ENCODE measurements at regions not wholly inside any gene's neighbourhood (a gene's known extent, or its start where the extent isn't known, plus 50 kb on each side); places are given as distances from the start of the nearest gene placed in this dataset.
"Not testable (repeated sequence)": the region's sequence is repeated elsewhere in the genome, so short reads cannot be mapped to it uniquely, and the experiment has no call there.

DNA sequence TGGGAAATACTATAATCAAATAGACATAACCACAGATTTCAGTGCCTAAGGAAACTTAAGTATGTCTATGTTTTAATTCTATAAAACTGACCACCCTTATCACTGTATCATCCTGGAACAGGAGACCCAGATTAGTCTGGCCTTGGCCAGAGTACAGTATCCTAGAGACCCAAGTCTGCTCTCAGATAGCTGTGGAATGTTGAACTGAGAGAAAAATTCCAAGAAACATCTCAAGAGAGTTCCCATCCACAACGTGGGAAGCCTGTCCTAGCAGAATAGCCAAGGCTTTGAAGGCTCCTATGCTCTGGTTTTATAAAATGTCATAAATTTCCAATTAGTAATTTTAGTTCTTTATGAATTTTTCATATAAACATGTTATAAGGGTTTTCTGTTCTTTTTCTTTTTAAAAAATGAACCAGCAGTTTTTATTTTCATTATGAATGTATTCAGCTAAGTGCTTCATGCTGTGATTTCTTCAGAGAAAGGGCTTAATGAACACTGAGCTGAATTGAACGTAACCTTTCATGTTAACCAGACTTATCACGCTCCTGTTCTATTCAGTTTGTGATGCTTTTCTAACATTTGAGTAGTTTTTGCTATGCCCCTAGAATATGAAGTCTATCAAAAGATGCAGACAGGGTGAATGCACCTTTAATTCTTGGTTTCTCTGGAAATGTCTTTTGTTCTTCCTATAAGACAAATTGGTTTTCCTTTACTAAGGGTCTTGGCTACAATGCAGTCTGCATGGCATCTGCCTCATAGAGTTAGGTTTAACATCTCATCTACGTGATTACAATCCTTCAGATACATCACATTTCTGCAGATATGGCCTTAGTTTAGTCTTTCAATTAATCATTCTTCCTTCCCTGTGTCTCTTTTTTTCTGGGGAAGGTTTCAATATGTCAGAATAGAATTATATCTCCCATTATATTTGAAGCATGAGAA, 230.8 kb downstream of the CYLC2 start:
- H3K27ac ChIP-seq (ENCODE audit: low read depth, low read length), result no peak overlapping the region
- ChIA-PET CTCF (no interaction called here), POLR2A (no interaction called here)
- intact Hi-C loops (cut with micrococcal nuclease), result no loop called here
- Mint-ChIP-seq H3K9me3 (peaks cover 0 to 10% (median 0%) of the 10 kb centered on the region in 11 donors), H3K36me3 (no peaks in the 10 kb centered on the region), H3K4me3 (no peak overlapping the region), H3K27me3 (no peaks in the 10 kb centered on the region), H3K27ac (no peak overlapping the region), H3K4me1 (no peaks in the 10 kb centered on the region)
- no peak for ATAC-seq
- H3K36me3 ChIP-seq (ENCODE audit: control insufficient read depth in 2 of 3, insufficient read depth in 3 of 3, low read length in 3 of 3), result no peaks in the 10 kb centered on the region
- no peaks in the 10 kb centered on the region for H3K27me3 ChIP-seq (ENCODE audit: control insufficient read depth in 2 of 2, insufficient read depth in 2 of 2, low read length in 2 of 2)
- no peaks in the 10 kb centered on the region for H3K4me1 ChIP-seq (ENCODE audit: control insufficient read depth in 2 of 2, insufficient read depth in 2 of 2, low read length in 2 of 2)
- H3K4me3 ChIP-seq (ENCODE audit: low read length), result no peak overlapping the region
- no peak for DNase-seq
- H3K9me3 ChIP-seq (ENCODE audit: control insufficient read depth in 2 of 3, low read length in 3 of 3), result no peaks in the 10 kb centered on the region

DNA sequence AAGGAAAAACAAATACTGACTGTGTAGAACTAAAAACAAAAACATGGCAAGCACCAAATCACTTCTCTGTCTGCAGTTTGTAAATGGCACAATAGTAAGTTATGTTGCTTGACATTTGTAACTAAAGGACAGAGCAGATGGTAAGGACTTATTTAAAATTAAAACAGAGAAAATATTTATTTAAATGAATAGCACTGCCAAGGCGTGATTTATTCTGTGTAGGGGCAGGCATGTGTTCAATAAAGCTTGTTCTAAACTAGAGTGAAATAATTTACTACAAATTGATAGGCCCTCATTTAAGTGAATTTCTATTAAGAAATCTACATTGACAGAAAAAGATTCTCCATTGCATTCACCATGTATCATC, 231.5 kb downstream of the CYLC2 start:
- Mint-ChIP-seq H3K27ac (no peak overlapping the region), H3K9me3 (peaks cover 0 to 8% (median 0%) of the 10 kb centered on the region in 11 donors), H3K27me3 (no peaks in the 10 kb centered on the region), H3K36me3 (no peaks in the 10 kb centered on the region), H3K4me3 (no peak overlapping the region), H3K4me1 (no peaks in the 10 kb centered on the region)
- no peak for ATAC-seq
- intact Hi-C loops (cut with micrococcal nuclease), result no loop called here
- H3K9me3 ChIP-seq (ENCODE audit: control insufficient read depth in 2 of 3, low read length in 3 of 3), result no peaks in the 10 kb centered on the region
- POLR2A ChIA-PET, result no interaction called here
- no peaks in the 10 kb centered on the region for H3K4me1 ChIP-seq (ENCODE audit: control insufficient read depth in 2 of 2, insufficient read depth in 2 of 2, low read length in 2 of 2)
- no peak overlapping the region for H3K27ac ChIP-seq (ENCODE audit: low read depth, low read length)
- CTCF ChIA-PET, result no interaction called here
- no peak overlapping the region for H3K4me3 ChIP-seq (ENCODE audit: low read length)
- no peaks in the 10 kb centered on the region for H3K27me3 ChIP-seq (ENCODE audit: control insufficient read depth in 2 of 2, insufficient read depth in 2 of 2, low read length in 2 of 2)
- DNase-seq, result no peak
- H3K36me3 ChIP-seq (ENCODE audit: control insufficient read depth in 2 of 3, insufficient read depth in 3 of 3, low read length in 3 of 3), result no peaks in the 10 kb centered on the region

DNA sequence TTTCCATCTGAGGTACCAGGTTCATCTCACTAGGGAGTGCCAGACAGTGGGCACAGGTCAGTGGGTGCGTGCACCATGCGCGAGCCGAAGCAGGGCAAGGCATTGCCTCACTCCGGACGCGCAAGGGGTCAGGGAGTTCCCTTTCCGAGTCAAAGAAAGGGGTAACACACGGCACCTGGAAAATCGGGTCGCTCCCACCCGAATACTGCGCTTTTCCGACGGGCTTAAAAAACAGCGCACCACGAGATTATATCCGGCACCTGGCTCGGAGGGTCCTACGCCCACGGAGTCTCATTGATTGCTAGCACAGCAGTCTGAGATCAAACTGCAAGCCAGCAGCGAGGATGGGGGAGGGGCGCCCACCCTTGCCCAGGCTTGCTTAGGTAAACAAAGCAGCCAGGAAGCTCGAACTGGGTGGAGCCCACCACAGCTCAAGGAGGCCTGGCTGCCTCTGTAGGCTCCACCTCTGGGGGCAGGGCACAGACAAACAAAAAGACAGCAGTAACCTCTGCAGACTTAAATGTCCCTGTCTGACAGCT, 242.5 kb downstream of the CYLC2 start:
- H3K36me3 Mint-ChIP-seq; H3K27ac Mint-ChIP-seq; H3K27me3 ChIP-seq (ENCODE audit: control insufficient read depth in 2 of 2, insufficient read depth in 2 of 2, low read length in 2 of 2); H3K27me3 Mint-ChIP-seq; H3K36me3 ChIP-seq (ENCODE audit: control insufficient read depth in 2 of 3, insufficient read depth in 3 of 3, low read length in 3 of 3); H3K4me1 ChIP-seq (ENCODE audit: control insufficient read depth in 2 of 2, insufficient read depth in 2 of 2, low read length in 2 of 2); CTCF ChIA-PET; H3K4me3 Mint-ChIP-seq; H3K27ac ChIP-seq (ENCODE audit: low read depth, low read length); DNase-seq; H3K4me1 Mint-ChIP-seq; H3K4me3 ChIP-seq (ENCODE audit: low read length); POLR2A ChIA-PET; H3K9me3 ChIP-seq (ENCODE audit: control insufficient read depth in 2 of 3, low read length in 3 of 3); ATAC-seq; intact Hi-C loops (cut with micrococcal nuclease): not testable (repeated sequence)
- H3K9me3 Mint-ChIP-seq, result peaks cover 0 to 17% (median 6%) of the 10 kb centered on the region in 11 donors

DNA sequence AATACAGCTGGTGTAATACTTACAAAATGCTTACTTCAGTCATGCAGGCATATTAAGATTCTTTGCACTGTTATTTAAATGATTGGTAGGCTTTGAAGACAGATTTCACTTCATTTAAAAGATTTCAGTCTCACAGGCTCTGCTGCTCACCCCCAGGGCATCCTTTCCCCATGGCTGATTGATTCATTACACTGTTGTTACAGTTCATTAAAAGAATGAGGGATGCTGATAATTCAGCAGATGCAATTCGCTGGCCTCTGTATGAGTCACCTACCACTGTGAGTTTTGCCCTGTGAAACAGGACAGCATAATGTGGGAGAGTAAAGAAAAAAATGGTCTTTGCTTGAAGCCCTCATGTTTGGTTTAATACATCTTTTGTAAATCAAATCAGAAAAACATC, 246.9 kb downstream of the CYLC2 start:
- Mint-ChIP-seq H3K27me3 (no peaks in the 10 kb centered on the region), H3K27ac (no peak overlapping the region), H3K36me3 (no peaks in the 10 kb centered on the region), H3K4me1 (no peaks in the 10 kb centered on the region), H3K4me3 (no peak overlapping the region), H3K9me3 (peaks cover 0 to 8% (median 3%) of the 10 kb centered on the region in 11 donors)
- Histone ChIP-seq H3K27me3 (ENCODE audit: control insufficient read depth in 2 of 2, insufficient read depth in 2 of 2, low read length in 2 of 2) (no peaks in the 10 kb centered on the region), H3K4me3 (ENCODE audit: low read length) (no peak overlapping the region), H3K36me3 (ENCODE audit: control insufficient read depth in 2 of 3, insufficient read depth in 3 of 3, low read length in 3 of 3) (no peaks in the 10 kb centered on the region), H3K9me3 (ENCODE audit: control insufficient read depth in 2 of 3, low read length in 3 of 3) (no peaks in the 10 kb centered on the region), H3K4me1 (ENCODE audit: control insufficient read depth in 2 of 2, insufficient read depth in 2 of 2, low read length in 2 of 2) (no peaks in the 10 kb centered on the region), H3K27ac (ENCODE audit: low read depth, low read length) (no peak overlapping the region)
- no peak for DNase-seq
- CTCF ChIA-PET, result no interaction called here
- intact Hi-C loops (cut with micrococcal nuclease), result no loop called here
- POLR2A ChIA-PET, result no interaction called here
- ATAC-seq, result no peak

DNA sequence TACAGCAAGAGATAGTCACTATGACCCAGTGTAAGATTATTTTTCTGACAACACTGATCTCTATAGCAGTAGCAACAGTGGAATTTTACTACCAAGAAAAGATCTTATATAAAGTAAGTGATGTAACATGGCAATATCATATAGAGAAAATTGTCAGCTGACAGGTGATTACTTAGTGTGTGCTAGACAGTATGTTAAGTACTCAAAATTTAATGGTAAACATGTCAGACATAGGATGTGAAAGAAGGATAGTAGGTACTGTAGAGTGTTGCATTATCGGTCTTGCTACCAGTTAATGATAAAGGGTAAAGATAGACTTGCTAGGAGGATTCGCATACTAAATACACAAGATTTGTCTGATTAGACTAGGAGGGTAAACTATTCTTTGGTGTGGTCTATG, 247.4 kb downstream of the CYLC2 start:
- ATAC-seq (no peak), DNase-seq (no peak)
- Mint-ChIP-seq H3K27ac (no peak overlapping the region), H3K36me3 (no peaks in the 10 kb centered on the region), H3K4me1 (no peaks in the 10 kb centered on the region), H3K27me3 (no peaks in the 10 kb centered on the region), H3K4me3 (no peak overlapping the region), H3K9me3 (peaks cover 0 to 6% (median 0%) of the 10 kb centered on the region in 11 donors)
- CTCF ChIA-PET, result no interaction called here
- Histone ChIP-seq H3K27ac (ENCODE audit: low read depth, low read length) (no peak overlapping the region), H3K27me3 (ENCODE audit: control insufficient read depth in 2 of 2, insufficient read depth in 2 of 2, low read length in 2 of 2) (no peaks in the 10 kb centered on the region), H3K4me1 (ENCODE audit: control insufficient read depth in 2 of 2, insufficient read depth in 2 of 2, low read length in 2 of 2) (no peaks in the 10 kb centered on the region), H3K36me3 (ENCODE audit: control insufficient read depth in 2 of 3, insufficient read depth in 3 of 3, low read length in 3 of 3) (no peaks in the 10 kb centered on the region), H3K4me3 (ENCODE audit: low read length) (no peak overlapping the region), H3K9me3 (ENCODE audit: control insufficient read depth in 2 of 3, low read length in 3 of 3) (no peaks in the 10 kb centered on the region)
- intact Hi-C loops (cut with micrococcal nuclease), result no loop called here
- POLR2A ChIA-PET, result no interaction called here

DNA sequence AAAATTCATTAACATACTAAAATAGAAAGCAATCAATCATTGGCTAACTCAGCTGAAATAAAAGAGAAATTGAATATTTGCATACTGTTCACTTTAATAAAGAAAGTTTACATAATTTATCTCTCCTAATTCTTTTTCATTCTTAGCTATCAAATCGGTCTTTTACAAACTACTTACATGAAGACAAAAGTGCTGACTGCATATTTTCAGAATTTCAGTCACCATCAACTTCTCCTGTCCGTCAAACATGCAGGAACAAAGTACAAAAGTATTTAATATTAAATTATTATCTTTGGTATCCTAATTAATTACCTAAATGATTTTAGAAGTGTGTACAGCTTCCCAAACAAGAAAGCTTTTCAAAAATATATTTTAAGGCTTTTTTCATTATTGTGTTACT, 248.4 kb downstream of the CYLC2 start:
- no peak overlapping the region for H3K4me3 ChIP-seq (ENCODE audit: low read length)
- H3K36me3 ChIP-seq (ENCODE audit: control insufficient read depth in 2 of 3, insufficient read depth in 3 of 3, low read length in 3 of 3), result no peaks in the 10 kb centered on the region
- DNase-seq, result no peak
- no peak overlapping the region for H3K27ac ChIP-seq (ENCODE audit: low read depth, low read length)
- Mint-ChIP-seq H3K4me1 (no peaks in the 10 kb centered on the region), H3K27ac (no peak overlapping the region), H3K36me3 (no peaks in the 10 kb centered on the region), H3K27me3 (no peaks in the 10 kb centered on the region), H3K9me3 (peaks cover 0 to 6% (median 0%) of the 10 kb centered on the region in 11 donors), H3K4me3 (no peak overlapping the region)
- intact Hi-C loops (cut with micrococcal nuclease), result no loop called here
- H3K4me1 ChIP-seq (ENCODE audit: control insufficient read depth in 2 of 2, insufficient read depth in 2 of 2, low read length in 2 of 2), result no peaks in the 10 kb centered on the region
- ChIA-PET CTCF (no interaction called here), POLR2A (no interaction called here)
- no peak for ATAC-seq
- H3K9me3 ChIP-seq (ENCODE audit: control insufficient read depth in 2 of 3, low read length in 3 of 3), result no peaks in the 10 kb centered on the region
- no peaks in the 10 kb centered on the region for H3K27me3 ChIP-seq (ENCODE audit: control insufficient read depth in 2 of 2, insufficient read depth in 2 of 2, low read length in 2 of 2)

DNA sequence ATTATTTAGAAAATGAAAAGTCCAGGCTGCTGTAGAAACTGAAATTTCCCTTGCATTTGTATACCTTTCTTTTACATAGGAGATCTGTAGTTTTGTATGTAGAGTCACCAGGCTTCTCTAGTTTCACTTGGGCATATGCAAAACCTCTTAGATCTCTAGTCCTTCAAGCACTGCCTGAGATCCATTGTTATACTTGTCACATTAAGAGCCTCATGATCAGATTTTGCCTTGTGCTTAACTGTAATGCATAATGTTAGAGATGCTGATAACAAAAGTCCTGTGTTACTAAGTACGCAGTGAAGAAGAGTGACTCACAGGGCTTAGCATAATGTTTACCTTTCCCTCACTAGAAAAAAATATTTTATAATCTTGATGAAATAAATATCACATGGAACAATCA, 250.2 kb downstream of the CYLC2 start:
- H3K27me3 ChIP-seq (ENCODE audit: control insufficient read depth in 2 of 2, insufficient read depth in 2 of 2, low read length in 2 of 2), result no peaks in the 10 kb centered on the region
- DNase-seq (no peak), ATAC-seq (no peak)
- no peaks in the 10 kb centered on the region for H3K36me3 ChIP-seq (ENCODE audit: control insufficient read depth in 2 of 3, insufficient read depth in 3 of 3, low read length in 3 of 3)
- H3K4me3 Mint-ChIP-seq, result no peak overlapping the region
- H3K4me1 ChIP-seq (ENCODE audit: control insufficient read depth in 2 of 2, insufficient read depth in 2 of 2, low read length in 2 of 2), result no peaks in the 10 kb centered on the region
- H3K27me3 Mint-ChIP-seq, result no peaks in the 10 kb centered on the region
- no peaks in the 10 kb centered on the region for H3K36me3 Mint-ChIP-seq
- intact Hi-C loops (cut with micrococcal nuclease), result no loop called here
- CTCF ChIA-PET, result no interaction called here
- H3K27ac ChIP-seq (ENCODE audit: low read depth, low read length), result no peak overlapping the region
- no peaks in the 10 kb centered on the region for H3K4me1 Mint-ChIP-seq
- no peak overlapping the region for H3K4me3 ChIP-seq (ENCODE audit: low read length)
- H3K9me3 ChIP-seq (ENCODE audit: control insufficient read depth in 2 of 3, low read length in 3 of 3), result no peaks in the 10 kb centered on the region
- H3K9me3 Mint-ChIP-seq, result peaks cover 0 to 6% (median 0%) of the 10 kb centered on the region in 11 donors
- no peak overlapping the region for H3K27ac Mint-ChIP-seq
- POLR2A ChIA-PET, result no interaction called here

Measured in naive thymus-derived CD4-positive, alpha-beta T cell (primary cell).